Body of pancreas (tissue), 4 donors: ENCODE measurements at regions not wholly inside any gene's neighbourhood (a gene's known extent, or its start where the extent isn't known, plus 50 kb on each side); places are given as distances from the start of the nearest gene placed in this dataset.

Experiments used
- ATAC-seq: fragments of 150-250 bp; one replicate; pipeline ENCODE4 v1.9.1; 2016
- DNase-seq, 4 donors: peaks; one replicate each; pipeline ENCODE4 v3.0.0-alpha.2; 2019
- H3K27ac ChIP-seq, 4 donors: fragments of 200-600 bp; sonication (generic); 1 replicate in 3 of 4; 2 replicates in 1 of 4; pipeline versions ENCODE4 v1.5.1 to v1.6.1; 2016 to 2019; ENCODE audit warnings: mild to moderate bottlenecking in 1 of 4, mixed read lengths in 1 of 4, moderate library complexity in 1 of 4
- H3K27me3 ChIP-seq, 2 donors: fragments of 200-600 bp; sonication (generic); one replicate each; pipeline ENCODE4 v1.6.0; 2016; ENCODE audit warnings: mild to moderate bottlenecking in 1 of 2
- H3K36me3 ChIP-seq, 2 donors: fragments of 200-600 bp; sonication (generic); replicated peaks in 1 of 2; 2 replicates each; pipeline ENCODE4 v1.5.1; 2016; ENCODE audit warnings: low read depth in 2 of 2; ENCODE audit not compliant: insufficient read depth in 1 of 2
- H3K4me1 ChIP-seq: fragments of 200-600 bp; sonication (generic); one replicate; pipeline ENCODE4 v1.6.0; 2016
- H3K4me3 ChIP-seq, 2 donors: fragments of 200-600 bp; sonication (generic); 1 replicate in 1 of 2; 2 replicates in 1 of 2; pipeline ENCODE4 v1.5.1; 2016 to 2019
- H3K9me3 ChIP-seq, 3 donors: fragments of 200-600 bp; sonication (generic); 1 replicate in 2 of 3; 2 replicates in 1 of 3; pipeline ENCODE4 v1.5.1; 2016
- POLR2A ChIP-seq, 3 donors: fragments of 450-650 bp; IDR thresholded peaks; one replicate each; pipeline ENCODE4 v1.6.1; 2016; ENCODE audit warnings: antibody characterized with exemption in 3 of 3, mild to moderate bottlenecking in 2 of 3
- WGBS, 2 donors: methylation state at CpG; one replicate each; pipeline ENCODE4 v1.1.5; 2017; 5-methylcytosine and 5-hydroxymethylcytosine counted together
- intact Hi-C: fragments of 100-400 bp; cut with DNase I; formaldehyde crosslinking; loops from one replicate; pipeline ENCODE4 v1.15.1; 2023
- TF ChIP-seq, protein P1 (sequence below), 7 experiments: fragments of 450-650 bp in 4 of 7; fragments of 200-600 bp in 3 of 7; sonication (generic) in 3 of 7; IDR thresholded peaks; one replicate each; pipeline ENCODE4 v1.5.1; 2016 to 2019; ENCODE audit warnings: antibody characterized with exemption in 7 of 7

DNA sequence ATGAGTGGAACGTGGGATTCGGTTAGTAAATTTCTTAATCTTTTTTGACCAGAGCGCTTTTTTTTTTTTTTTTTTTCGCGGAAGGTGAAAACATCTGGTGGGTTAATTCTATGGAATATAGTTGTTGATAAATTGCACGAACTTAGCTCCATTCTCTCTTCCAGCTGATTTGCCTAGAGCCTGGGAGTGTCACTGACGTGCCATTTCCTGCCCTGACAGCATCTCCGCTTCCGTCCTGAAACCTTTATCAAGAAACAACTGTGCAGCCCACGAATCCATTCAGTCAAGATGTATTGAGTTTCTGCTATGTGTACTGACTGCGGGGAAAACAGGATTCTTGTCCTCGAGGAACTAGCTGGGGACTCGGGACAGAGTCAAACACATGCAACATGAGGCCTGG is 59.5 kb upstream of the TGM3 start:
- H3K4me1 ChIP-seq: no peaks in the 10 kb centered on the region
- no peak overlapping the region for H3K4me3 ChIP-seq
- intact Hi-C loops: no loop called here
- TF ChIP-seq, protein P1, sequence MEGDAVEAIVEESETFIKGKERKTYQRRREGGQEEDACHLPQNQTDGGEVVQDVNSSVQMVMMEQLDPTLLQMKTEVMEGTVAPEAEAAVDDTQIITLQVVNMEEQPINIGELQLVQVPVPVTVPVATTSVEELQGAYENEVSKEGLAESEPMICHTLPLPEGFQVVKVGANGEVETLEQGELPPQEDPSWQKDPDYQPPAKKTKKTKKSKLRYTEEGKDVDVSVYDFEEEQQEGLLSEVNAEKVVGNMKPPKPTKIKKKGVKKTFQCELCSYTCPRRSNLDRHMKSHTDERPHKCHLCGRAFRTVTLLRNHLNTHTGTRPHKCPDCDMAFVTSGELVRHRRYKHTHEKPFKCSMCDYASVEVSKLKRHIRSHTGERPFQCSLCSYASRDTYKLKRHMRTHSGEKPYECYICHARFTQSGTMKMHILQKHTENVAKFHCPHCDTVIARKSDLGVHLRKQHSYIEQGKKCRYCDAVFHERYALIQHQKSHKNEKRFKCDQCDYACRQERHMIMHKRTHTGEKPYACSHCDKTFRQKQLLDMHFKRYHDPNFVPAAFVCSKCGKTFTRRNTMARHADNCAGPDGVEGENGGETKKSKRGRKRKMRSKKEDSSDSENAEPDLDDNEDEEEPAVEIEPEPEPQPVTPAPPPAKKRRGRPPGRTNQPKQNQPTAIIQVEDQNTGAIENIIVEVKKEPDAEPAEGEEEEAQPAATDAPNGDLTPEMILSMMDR (IDR thresholded peaks at IDR 0.05): no peak
- TF ChIP-seq POLR2A (IDR thresholded peaks at IDR 0.05): no peak
- H3K9me3 ChIP-seq: no peaks in the 10 kb centered on the region
- no peaks in the 10 kb centered on the region for H3K27me3 ChIP-seq
- ATAC-seq: no peak
- DNase-seq: no peak
- 76% methylated on average over 13 of the region's 13 CpGs for whole genome bisulfite sequencing, 2 donors
- H3K27ac ChIP-seq: no peak overlapping the region
- no peaks in the 10 kb centered on the region for H3K36me3 ChIP-seq

GRCh38 chr20:2237059-2237458 is 58.7 kb upstream of the TGM3 start:
- Histone ChIP-seq H3K9me3 (no peaks in the 10 kb centered on the region), H3K27me3 (no peaks in the 10 kb centered on the region), H3K4me3 (no peak overlapping the region), H3K27ac (no peak overlapping the region), H3K36me3 (no peaks in the 10 kb centered on the region), H3K4me1 (no peaks in the 10 kb centered on the region)
- no peak for TF ChIP-seq POLR2A (IDR thresholded peaks at IDR 0.05)
- TF ChIP-seq, protein P1 (IDR thresholded peaks at IDR 0.05): peak in 3 of 7 experiments; percentile 22 to 27 (median 22)
- intact Hi-C loops: no loop called here
- 75 to 80% methylated on average over 11 of the region's 11 CpGs for WGBS, 2 donors
- peak; percentile 48 for ATAC-seq
- peak; percentile 19 to 39 (median 30) for DNase-seq

GRCh38 chr20:2238601-2239000 is 57.2 kb upstream of the TGM3 start:
- Histone ChIP-seq H3K9me3 (no peaks in the 10 kb centered on the region), H3K4me1 (no peaks in the 10 kb centered on the region), H3K36me3 (no peaks in the 10 kb centered on the region), H3K27me3 (no peaks in the 10 kb centered on the region), H3K27ac (no peak overlapping the region), H3K4me3 (no peak overlapping the region)
- intact Hi-C loops: no loop called here
- WGBS, 2 donors: 73 to 89% methylated on average over 2 of the region's 2 CpGs
- TF ChIP-seq, protein P1 (IDR thresholded peaks at IDR 0.05): no peak
- TF ChIP-seq POLR2A (IDR thresholded peaks at IDR 0.05): no peak
- no peak for ATAC-seq
- no peak for DNase-seq

DNA sequence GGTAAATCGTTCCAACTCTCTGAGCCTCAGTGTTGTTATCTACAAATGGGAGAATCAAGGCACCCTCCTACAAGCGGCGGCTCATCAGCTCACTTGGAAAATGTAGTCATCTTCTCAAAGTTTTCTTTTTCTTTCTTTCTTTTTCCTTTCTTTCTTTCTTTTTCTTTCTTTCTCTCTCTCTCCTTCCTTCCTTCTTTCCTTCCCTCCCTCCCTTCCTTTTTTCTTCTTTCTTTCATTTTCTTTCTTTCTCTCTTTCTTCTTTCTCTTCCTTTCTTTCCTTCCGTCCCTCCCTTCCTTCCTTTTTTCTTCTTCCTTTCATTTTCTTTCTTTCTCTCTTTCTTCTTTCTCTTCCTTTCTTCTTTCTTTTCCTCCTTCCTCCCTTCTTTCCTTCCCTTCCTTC is 55.0 kb upstream of the TGM3 start:
- no peak overlapping the region for H3K4me3 ChIP-seq
- no peak overlapping the region for H3K27ac ChIP-seq
- H3K36me3 ChIP-seq: no peaks in the 10 kb centered on the region
- ATAC-seq: no peak
- TF ChIP-seq, protein P1 (IDR thresholded peaks at IDR 0.05): no peak
- TF ChIP-seq POLR2A (IDR thresholded peaks at IDR 0.05): no peak
- no peaks in the 10 kb centered on the region for H3K9me3 ChIP-seq
- intact Hi-C loops: no loop called here
- no peaks in the 10 kb centered on the region for H3K4me1 ChIP-seq
- whole genome bisulfite sequencing, 2 donors: 75 to 79% methylated on average over 3 to 4 of the region's 4 CpGs
- DNase-seq: no peak
- no peaks in the 10 kb centered on the region for H3K27me3 ChIP-seq

- no peak for ATAC-seq
- intact Hi-C loops: no loop called here
- WGBS, 2 donors: 66 to 72% methylated on average over 2 of the region's 2 CpGs
Observed at GRCh38 chr20:2242678-2243077, 53.1 kb upstream of the TGM3 start.

More at GRCh38 chr20:2242678-2243077, 53.1 kb upstream of the TGM3 start:
- no peak for DNase-seq
- Histone ChIP-seq H3K27me3 (no peaks in the 10 kb centered on the region), H3K4me3 (no peak overlapping the region), H3K4me1 (no peaks in the 10 kb centered on the region), H3K27ac (no peak overlapping the region), H3K9me3 (no peaks in the 10 kb centered on the region), H3K36me3 (no peaks in the 10 kb centered on the region)
- no peak for TF ChIP-seq POLR2A (IDR thresholded peaks at IDR 0.05)
- TF ChIP-seq, protein P1 (IDR thresholded peaks at IDR 0.05): no peak
